NCI-H146 treated with DMSO at 0.1 percent for 48 hours (cell line): ENCODE measurements at regions not wholly inside any gene's neighbourhood (a gene's known extent, or its start where the extent isn't known, plus 50 kb on each side); places are given as distances from the start of the nearest gene placed in this dataset.

ENCODE experiments used
- DNase-seq: peaks from one replicate; lab custom pipeline; 2025; ENCODE audit not compliant: unreplicated experiment; lab: John Stamatoyannopoulos, UW

- DNase-seq: no peak
Observed at GRCh38 chr12:126337556-126338441, 1272.6 kb downstream of the AACS start.

DNA sequence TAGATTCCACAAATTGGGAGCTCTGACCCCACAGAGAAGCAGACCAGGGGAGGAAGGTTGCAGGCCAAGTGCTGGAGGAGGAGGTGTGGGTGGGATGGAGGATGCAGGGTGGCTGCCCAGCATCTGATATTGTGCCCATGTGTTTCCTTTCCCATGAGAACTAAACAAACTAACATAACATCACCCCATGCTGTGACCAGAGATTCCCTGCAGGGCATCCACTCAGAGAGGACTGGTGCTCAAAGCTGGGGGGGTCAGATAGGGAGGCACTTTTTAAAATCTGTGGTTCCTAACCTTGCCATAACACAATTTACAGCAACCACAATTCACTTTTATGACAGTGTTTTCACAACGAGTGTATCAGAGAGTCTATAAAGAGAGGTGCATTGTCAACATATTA lies 1277.6 kb downstream of the AACS start:
- DNase-seq: no peak

DNA sequence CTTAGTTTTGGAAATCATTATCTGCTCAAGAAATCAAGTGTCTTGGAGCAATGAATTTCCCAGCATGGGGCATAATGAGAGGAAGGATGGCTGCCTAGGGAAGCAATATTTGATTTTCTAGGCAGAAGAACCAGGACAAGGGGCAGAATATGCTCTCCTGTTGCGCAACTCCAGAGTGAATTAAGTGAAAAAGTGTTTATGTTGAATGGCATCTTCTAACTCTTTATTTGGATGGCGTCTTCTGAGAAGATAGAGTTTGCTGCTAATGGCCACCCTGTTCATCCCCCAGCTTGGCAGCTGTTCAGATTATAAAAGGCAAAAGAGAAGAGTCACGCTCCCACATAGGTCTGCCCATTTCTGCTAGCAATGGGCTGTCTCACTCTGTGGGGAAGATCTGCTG lies 1278.1 kb downstream of the AACS start:
- DNase-seq: no peak

- no peak for DNase-seq
Observed at GRCh38 chr12:126346087-126346486, 1280.9 kb downstream of the AACS start.

DNA sequence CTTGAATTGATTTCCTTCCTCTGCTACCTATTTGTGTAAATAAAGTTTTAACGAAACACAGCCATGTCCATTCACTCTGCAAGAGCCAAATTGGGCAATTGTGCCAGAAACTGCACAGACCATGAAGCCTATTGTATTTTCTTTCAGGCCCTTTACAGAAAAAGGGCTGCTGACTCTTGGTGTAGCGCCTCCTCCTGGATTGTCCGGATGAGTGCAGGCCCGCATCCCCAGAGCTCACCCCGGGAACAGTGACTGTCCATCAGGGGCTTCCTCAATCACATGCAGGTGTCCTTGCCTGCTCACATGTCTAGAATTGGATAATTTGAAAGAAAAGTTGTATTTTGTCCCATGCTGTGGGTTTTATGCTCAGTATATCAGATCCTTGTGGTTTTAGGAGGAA lies 1282.2 kb downstream of the AACS start:
- DNase-seq: no peak

DNA sequence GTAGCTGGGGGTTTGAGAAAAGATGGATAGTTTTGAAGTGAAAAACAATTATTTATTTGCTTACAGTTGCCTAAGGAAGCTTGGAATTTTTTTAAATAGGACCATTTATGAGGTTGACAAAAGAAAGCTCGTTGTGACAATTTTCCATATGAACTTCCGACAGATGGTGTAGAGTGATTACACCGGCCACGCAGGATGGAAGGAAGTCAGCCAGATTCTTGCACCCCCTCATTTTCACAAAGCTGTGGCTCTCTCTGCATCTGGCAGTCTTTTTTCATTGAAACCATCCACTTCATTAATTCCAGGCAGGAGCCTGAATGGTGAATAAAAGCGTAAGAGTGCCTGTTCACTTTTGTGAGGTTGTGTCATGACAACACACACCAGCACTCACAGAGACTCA lies 1284.1 kb downstream of the AACS start:
- DNase-seq: no peak

DNA sequence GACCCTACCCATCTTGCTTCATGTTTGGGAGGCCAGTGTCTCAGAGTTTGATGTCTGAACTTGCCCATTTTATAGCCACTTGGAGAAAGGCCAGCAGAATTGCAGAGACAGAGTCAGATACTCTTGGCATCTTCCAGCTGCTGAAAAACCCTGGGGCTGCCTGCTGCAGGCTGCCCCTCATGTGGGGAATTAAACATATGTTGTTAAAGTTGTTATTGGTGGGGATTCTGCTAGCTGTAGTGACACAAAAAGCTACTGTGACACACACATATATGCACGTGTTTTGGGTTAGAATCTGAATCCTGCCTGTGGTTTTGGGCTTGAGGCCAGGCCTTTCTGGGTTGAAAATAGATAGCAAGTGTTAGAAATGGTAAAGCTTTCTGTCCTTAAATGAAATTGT lies 1288.4 kb downstream of the AACS start:
- no peak for DNase-seq

DNA sequence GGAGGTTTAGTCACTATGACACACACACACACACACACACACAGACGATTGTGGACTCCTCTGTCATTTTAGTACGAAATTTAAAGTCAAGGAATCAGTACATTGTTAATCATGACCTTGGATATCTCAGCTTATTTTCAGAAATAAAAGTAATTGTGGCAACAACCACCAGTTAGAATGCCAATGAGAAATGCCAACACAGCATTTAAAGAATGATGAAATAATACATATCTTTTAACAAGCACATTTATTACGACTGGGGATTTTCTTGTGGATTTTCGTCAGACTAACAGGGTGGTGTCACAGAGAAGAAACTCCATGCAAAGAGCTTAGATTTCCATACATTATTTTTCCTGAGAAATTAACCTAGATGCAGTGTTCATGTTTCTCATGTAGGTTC lies 1289.4 kb downstream of the AACS start:
- DNase-seq: no peak

DNA sequence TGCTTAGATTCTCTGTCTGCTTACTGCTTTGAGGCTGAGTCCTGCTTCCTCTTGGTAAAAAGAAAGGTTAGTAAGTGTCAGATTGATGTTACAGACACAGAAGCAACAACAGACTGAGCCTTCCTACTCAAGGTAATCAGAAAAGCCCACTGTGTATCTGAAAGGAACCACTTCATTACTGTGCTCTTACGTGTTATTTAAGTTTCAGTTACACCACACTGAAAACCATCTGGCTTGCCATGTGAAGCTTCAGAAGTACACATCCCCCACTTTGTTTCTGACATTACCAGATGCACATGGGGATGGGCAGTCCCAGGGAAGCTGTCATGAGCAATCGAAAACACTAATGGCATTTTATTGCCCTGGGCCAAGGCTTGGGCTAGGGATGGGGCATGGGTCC lies 1290.1 kb downstream of the AACS start:
- no peak for DNase-seq

DNA sequence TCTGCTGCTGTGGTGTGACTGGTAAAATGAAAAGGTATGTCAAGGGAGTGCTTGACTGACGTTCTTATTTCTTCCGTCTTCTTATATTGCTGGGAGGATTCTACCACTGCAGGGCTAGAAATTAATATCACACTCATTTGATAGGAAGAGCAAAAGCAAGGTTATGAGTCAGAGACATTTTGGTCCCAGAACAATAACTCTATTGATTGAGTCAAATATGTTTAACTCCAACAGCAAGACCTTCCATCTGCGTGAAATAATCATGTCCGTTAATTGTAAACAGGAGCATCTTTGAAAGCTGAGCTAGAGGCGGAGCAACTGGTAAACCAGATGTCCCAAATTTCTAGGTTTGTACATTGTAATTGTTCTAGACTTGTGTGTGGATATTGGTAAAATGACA lies 1293.6 kb downstream of the AACS start:
- DNase-seq: no peak

DNA sequence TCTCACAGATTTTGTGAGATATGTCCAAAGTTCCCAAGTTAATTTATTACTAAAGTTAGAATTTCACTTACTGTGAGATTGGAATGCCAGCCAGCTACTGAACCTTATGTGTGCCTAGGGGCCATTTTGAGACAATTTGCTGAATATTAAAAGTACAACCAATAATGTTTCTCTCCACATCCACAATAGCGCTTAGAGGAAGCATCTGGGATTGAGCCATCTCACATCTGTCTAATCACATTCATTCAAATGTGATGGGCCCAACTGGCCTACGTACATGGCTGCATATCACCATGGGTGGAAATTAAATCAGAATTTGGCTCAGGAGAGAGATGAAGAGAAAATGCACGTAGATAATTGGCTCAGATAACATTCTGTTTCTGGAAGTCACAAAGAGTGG lies 1294.0 kb downstream of the AACS start:
- no peak for DNase-seq

- DNase-seq: no peak
Observed at GRCh38 chr12:126361804-126362203, 1296.6 kb downstream of the AACS start.

DNA sequence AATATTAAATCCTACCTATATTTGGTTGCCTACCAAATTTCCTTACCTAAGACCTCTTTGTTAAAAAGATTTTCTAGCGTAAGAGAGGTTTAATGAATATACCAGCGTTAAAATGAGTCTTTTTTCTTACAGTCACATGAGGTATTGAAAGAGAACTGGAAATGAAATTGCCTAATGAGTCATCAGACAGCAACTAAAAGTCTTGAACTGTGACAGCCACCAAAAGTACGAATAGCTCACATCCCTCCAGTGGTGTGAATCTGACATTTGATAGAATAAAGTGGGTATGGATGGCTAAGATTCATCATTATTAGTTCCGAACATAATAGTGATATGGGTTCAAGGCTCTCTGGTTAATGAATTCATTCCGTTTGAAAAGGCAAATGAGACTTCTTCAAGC lies 1297.3 kb downstream of the AACS start:
- DNase-seq: no peak

- no peak for DNase-seq
Observed at GRCh38 chr12:126362964-126363363, 1297.7 kb downstream of the AACS start.

- DNase-seq: no peak
Observed at GRCh38 chr12:126369487-126370463, 1304.5 kb downstream of the AACS start.

DNA sequence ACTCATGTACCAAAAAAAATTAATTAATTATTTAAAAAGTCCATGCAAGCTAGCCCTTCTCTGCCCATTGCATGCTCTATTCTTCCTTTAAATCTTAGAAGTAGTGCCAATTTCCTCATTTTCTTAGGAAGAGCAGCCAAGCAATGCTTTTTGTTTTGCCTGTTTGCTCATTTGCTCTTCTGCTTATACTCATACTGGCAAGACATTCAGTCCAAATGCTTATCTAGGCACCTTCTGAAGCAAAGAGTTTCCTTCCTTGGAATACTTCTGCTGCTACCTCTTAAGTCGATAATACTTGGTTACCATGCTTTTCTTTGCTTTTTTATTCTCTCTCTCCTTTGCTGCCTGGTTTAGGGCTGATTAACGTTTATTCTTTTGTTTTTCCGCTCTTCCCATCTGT lies 1318.3 kb downstream of the AACS start:
- no peak for DNase-seq

DNA sequence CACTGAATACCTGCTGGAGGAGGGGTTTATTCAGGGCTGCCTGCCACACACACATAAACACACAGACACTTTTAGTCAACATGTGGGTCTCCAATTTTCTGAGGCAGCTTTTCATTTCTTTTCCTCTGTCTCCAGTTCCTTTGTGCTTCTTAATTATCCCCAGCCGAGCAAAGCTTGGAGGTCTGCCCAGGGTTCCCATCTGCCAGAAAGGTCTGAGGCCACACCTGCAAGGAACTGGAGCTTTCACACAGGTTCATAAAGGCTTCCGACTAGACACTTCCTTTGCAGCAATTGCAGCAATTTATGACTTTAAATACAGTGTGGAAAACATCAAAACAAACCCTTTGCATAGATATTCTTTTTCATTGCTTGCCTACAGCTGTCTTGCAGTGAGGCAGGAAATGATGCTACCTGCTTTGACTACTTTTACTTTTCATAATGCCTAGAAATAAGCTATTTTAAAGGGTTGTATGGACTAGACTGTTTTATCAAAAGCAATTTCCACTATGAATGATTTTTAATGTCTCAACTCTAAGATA lies 1318.9 kb downstream of the AACS start:
- DNase-seq: no peak

- no peak for DNase-seq
Observed at GRCh38 chr12:126385785-126386184, 1320.5 kb downstream of the AACS start.

GRCh38 chr12:126389220-126389841 lies 1324.1 kb downstream of the AACS start:
- no peak for DNase-seq

DNA sequence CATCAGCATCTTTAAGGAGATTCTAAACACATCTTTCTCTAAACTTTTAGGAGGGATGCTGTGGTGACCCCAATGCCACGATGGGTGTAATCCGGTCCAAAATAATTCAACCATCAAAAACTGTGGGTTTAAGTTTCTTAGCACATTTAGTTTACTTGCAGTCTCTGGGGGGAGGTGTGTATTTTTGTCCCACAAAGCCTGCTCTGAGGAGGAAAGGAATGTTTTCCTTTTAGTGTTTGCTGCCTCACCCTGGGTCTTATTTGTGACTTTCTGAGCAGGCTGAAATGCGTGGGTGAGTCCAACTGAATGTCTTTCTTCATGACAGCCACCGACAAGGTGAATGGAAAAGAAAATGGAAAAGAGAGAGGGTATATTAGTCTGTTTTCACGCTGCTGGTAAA lies 1324.7 kb downstream of the AACS start:
- DNase-seq: no peak

GRCh38 chr12:126390969-126391566 lies 1325.8 kb downstream of the AACS start:
- DNase-seq: no peak
